Muscle layer of colon (tissue), 2 donors: ENCODE measurements at regions not wholly inside any gene's neighbourhood (a gene's known extent, or its start where the extent isn't known, plus 50 kb on each side); places are given as distances from the start of the nearest gene placed in this dataset.
A peak's percentile ranks its signal among the peaks of the same experiment; 100 is the strongest.

Source experiments
- H3K27ac ChIP-seq: one replicate; pipeline ENCODE4 v1.7.0; 2013; ENCODE audit warnings: low read depth, mild to moderate bottlenecking, low read length, moderate library complexity
- H3K27me3 ChIP-seq, 2 donors: one replicate each; pipeline ENCODE4 v1.7.0; 2013; ENCODE audit warnings: low read length in 2 of 2, mild to moderate bottlenecking in 2 of 2; ENCODE audit not compliant: insufficient read depth in 2 of 2, control insufficient read depth in 1 of 2
- H3K36me3 ChIP-seq: one replicate; pipeline ENCODE4 v1.7.0; 2013; ENCODE audit warnings: mild to moderate bottlenecking, low read length; ENCODE audit not compliant: insufficient read depth
- H3K4me1 ChIP-seq: one replicate; pipeline ENCODE4 v1.7.0; 2013; ENCODE audit warnings: mild to moderate bottlenecking, low read length; ENCODE audit not compliant: insufficient read depth
- H3K4me3 ChIP-seq, 2 donors: one replicate each; pipeline ENCODE4 v1.7.0; 2013; ENCODE audit warnings: low read length in 2 of 2, low read depth in 1 of 2, mild to moderate bottlenecking in 1 of 2, moderate library complexity in 1 of 2
- H3K9ac ChIP-seq: one replicate; pipeline ENCODE4 v1.7.0; 2013; ENCODE audit warnings: low read length
- H3K9me3 ChIP-seq: one replicate; pipeline ENCODE4 v1.7.0; 2013; ENCODE audit warnings: mild to moderate bottlenecking, low read length
- donor health status: abdominal sarcoma.
- donor health status: Adenocarcinoma of cecum.

DNA sequence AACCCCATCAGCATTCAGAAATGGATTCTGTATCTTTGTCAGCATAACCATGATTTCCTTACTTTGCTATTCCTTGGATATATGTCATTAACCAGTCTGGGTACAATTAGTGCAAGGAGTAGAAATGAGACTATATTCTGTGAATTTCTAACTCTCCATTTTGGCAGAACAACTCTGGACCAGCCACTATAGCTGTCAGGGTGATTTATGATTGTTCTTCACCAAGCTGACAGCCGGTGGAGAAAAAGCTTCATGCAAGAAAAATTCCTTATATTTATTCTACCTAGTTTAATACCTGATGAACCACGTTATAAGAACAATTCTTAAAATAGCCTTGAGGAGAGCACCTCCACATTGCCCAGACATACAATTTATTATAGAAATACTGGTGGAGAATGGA, 431.2 kb upstream of the TCF4 start:
- no peaks in the 10 kb centered on the region for H3K9me3 ChIP-seq
- H3K9ac ChIP-seq, result no peak overlapping the region
- no peak overlapping the region for H3K27ac ChIP-seq
- H3K4me1 ChIP-seq, result no peaks in the 10 kb centered on the region
- H3K4me3 ChIP-seq, result no peak overlapping the region
- H3K36me3 ChIP-seq, result no peaks in the 10 kb centered on the region
- H3K27me3 ChIP-seq, result no peaks in the 10 kb centered on the region

DNA sequence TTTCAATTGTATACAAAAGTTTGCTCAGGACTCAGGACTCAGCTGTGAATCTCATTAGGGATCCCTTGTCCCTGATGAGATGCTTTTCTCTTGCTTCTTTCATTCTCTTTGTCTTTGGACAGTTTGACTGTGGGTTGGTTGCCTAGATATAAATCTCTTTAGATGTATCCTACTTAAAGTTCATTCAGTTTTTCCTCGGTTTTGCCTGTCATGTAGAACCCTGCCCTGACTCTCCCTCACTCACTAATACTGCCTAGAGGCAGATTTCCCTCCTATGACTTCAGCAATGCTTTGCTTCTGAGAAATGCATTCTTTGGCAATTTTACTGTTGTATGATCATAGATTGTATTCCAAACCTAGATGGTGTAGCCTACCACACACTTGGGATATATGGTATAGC, 421.4 kb upstream of the TCF4 start:
- no peak overlapping the region for H3K4me3 ChIP-seq
- no peaks in the 10 kb centered on the region for H3K27me3 ChIP-seq
- H3K27ac ChIP-seq, result no peak overlapping the region
- no peaks in the 10 kb centered on the region for H3K36me3 ChIP-seq
- no peak overlapping the region for H3K9ac ChIP-seq
- no peaks in the 10 kb centered on the region for H3K9me3 ChIP-seq
- H3K4me1 ChIP-seq, result no peaks in the 10 kb centered on the region

DNA sequence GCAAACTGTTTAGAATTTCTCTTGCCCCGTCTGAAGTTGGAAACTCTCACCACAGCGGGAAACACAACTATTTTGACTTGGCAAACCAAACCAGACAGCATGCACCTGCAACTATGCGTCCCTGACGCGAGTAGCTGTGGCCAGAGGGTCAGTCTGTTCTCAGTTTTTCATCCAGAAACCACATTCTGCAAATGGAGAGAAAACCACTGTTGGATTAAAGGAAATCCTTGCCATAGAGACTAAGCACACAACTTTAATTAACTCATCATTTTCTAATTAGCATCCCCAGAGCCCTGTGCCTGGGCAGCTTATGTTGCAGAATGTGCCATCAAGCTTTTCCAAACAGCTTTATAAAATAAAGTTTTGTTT, 415.7 kb upstream of the TCF4 start:
- H3K27me3 ChIP-seq, result no peaks in the 10 kb centered on the region
- no peak overlapping the region for H3K27ac ChIP-seq
- H3K4me3 ChIP-seq, result no peak overlapping the region
- H3K9me3 ChIP-seq, result no peaks in the 10 kb centered on the region
- H3K4me1 ChIP-seq, result no peaks in the 10 kb centered on the region
- H3K36me3 ChIP-seq, result no peaks in the 10 kb centered on the region
- no peak overlapping the region for H3K9ac ChIP-seq

DNA sequence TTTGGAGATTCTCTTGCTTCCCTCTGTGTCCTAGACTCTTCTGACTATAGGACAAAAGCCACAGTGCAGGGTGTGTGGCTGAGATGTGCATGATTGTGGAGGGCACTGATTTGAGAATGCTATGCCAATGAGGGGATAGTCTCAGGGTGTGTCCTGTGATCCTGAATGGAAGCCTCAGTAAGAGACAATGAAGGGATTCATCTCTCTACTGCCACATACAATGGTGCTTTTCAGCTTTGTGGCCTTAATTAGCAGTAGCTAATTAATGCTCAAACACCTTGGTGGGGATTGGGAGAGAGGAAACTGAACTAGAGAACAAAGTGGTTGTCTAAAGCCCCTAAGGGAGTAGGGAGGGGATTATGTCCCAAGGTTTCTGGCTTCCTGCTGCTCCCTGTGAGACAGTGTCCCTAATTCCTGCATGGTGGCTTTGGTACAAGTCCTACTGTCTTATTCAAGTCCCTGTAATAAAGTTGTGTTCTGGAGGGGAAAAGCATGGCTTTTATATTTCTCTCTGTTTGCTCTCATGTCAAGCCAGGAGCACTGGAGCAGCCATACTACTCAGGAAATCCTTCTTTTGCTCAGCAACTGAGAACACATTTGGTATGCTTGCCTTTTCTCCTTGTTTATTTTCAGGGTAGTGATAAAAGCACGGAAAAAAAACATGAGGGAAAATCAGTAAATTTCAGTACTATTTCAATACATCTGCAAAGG, 415.2 kb upstream of the TCF4 start:
- Histone ChIP-seq H3K4me3 (no peak overlapping the region), H3K27ac (no peak overlapping the region), H3K4me1 (peaks cover 3% of the 10 kb centered on the region), H3K27me3 (no peaks in the 10 kb centered on the region), H3K9ac (no peak overlapping the region), H3K36me3 (no peaks in the 10 kb centered on the region), H3K9me3 (no peaks in the 10 kb centered on the region)

DNA sequence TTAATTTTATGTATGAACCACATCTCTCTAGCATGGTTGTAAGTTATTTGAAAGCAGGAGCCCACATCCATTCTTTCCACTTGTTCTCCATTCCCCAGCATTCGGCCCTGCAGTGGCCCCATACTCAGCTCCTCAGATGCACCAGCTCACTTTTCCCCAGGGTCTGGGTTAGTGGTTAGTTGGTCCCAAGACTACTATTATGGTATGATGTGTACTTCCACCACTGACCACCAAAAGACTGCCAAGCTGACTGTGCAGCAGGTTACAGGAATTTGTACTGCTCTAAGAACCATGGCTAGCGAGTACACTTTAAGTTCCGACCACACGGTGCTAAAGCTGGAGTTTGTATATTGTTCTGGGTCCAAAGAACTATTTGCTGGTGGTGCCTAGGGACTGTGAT, 413.6 kb upstream of the TCF4 start:
- H3K4me3 ChIP-seq, result no peak overlapping the region
- no peak overlapping the region for H3K9ac ChIP-seq
- H3K27ac ChIP-seq, result no peak overlapping the region
- H3K27me3 ChIP-seq, result no peaks in the 10 kb centered on the region
- peaks cover 15% of the 10 kb centered on the region for H3K4me1 ChIP-seq
- no peaks in the 10 kb centered on the region for H3K36me3 ChIP-seq
- H3K9me3 ChIP-seq, result no peaks in the 10 kb centered on the region

DNA sequence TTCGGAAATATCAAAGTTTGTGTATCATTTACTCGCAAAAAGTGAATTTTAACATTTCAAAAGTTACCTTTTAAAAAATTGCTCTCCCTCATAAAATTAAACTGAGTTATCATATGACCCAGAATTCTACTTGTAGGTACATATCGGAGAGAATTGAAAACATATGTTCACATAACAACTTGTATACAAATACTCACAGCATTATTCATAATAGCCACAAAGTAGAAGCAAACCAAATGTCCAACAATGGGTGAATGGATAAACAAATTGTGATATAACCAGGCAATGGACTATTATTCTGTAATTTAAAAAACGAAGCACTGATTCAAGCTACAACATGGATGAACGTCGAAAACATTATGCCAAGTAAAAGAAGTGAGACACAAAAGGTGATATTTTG, 412.0 kb upstream of the TCF4 start:
- H3K36me3 ChIP-seq, result no peaks in the 10 kb centered on the region
- H3K9ac ChIP-seq, result no peak overlapping the region
- no peaks in the 10 kb centered on the region for H3K9me3 ChIP-seq
- H3K27me3 ChIP-seq, result no peaks in the 10 kb centered on the region
- no peak overlapping the region for H3K27ac ChIP-seq
- H3K4me1 ChIP-seq, result peaks cover 15% of the 10 kb centered on the region
- no peak overlapping the region for H3K4me3 ChIP-seq

DNA sequence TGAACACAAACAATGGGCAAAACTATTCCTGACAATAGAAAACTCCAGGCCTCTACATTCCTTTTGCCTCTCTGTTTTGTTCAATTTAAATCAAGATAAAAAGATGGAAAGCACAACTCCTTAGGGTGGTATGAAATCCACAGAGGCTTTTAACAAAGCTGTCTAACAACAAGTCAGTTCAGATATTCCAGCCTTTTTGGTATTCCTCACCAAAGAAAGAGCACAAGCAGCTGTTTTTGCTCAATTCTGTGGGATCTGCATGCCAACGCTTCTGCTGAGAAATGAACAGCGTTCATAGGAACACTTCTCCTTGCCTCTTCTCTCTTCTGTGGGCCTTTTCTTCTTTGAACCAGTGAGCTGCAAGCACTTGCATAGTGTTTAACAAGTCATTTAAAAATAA, 411.6 kb upstream of the TCF4 start:
- Histone ChIP-seq H3K9ac (no peak overlapping the region), H3K4me3 (no peak overlapping the region), H3K27ac (no peak overlapping the region), H3K27me3 (no peaks in the 10 kb centered on the region), H3K36me3 (no peaks in the 10 kb centered on the region), H3K9me3 (no peaks in the 10 kb centered on the region), H3K4me1 (peaks cover 15% of the 10 kb centered on the region)

DNA sequence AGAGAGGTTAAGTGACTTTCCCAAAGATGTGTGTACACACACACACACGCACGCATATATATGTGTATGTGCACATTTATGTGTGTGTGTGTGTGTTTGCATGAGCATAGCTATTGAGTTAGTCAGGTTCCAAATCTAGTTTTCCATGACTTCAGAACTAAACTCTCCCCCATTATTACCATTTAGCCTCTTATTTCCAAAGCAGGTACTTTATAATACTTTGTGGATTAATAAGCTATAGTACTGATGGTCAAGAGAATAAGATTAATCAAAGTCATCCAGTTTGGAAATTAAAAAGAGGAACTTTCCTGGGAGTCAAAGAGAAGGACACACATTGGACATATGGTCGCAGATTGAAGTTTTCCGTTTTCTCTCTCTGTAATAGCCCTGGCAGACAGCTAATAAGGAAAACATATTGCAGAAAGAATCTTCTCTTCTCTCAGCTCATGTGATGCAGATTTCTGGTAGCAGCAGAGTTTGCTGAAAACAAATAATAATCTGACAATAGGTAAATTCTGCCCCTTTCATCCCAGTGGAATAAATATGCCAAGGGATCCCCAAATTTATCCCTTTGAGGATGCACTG, 410.9 kb upstream of the TCF4 start:
- H3K27ac ChIP-seq, result no peak overlapping the region
- H3K4me1 ChIP-seq, result peaks cover 15% of the 10 kb centered on the region
- no peak overlapping the region for H3K4me3 ChIP-seq
- no peaks in the 10 kb centered on the region for H3K36me3 ChIP-seq
- H3K9me3 ChIP-seq, result no peaks in the 10 kb centered on the region
- H3K9ac ChIP-seq, result no peak overlapping the region
- no peaks in the 10 kb centered on the region for H3K27me3 ChIP-seq

DNA sequence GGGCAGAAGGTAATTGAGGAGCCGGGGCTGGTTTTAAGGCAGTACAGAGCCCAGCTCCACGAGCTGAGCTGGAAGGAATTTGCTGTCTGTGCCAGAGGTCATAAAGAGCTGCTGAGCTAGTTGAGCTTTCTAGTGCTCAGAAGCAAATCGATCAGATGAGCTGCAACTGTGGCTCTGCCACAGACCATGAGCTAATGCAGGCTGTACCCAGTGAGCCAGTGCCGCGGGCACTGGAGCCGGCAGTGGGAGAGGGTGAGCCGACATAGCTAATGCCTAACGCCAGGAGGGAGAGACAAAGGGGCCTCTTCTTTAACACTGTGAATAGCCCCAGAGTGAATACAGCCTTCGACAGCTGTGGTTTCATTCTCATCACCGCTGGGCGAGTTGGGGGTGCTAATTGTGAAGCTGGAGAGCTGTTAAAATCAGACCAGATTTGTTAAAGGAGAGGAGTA, 410.1 kb upstream of the TCF4 start:
- Histone ChIP-seq H3K4me1 (peaks cover 15% of the 10 kb centered on the region), H3K4me3 (peak overlapping the region in 1 of 2 donors; percentile 41), H3K9me3 (no peaks in the 10 kb centered on the region), H3K27ac (no peak overlapping the region), H3K27me3 (no peaks in the 10 kb centered on the region), H3K36me3 (no peaks in the 10 kb centered on the region), H3K9ac (no peak overlapping the region)

DNA sequence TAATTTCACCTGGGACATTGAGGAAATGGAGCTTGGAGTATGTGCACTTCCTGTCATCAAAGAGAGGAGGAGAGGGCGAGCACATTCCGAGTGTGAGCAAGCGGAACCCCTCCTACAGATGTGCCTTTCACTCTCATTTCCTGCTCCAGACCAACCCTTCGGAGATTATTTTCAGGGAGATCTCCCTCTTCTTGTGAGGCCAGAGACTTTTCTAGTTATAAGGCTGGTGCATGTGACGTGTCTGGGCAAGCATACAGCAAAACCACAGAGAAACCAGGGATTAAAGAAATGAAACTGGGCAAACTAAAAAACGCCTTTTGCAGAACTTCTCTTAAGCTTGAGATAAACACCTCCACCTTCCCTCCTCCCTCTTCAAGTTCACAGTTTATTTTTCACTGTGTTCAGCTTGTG, 409.2 kb upstream of the TCF4 start:
- no peak overlapping the region for H3K9ac ChIP-seq
- H3K36me3 ChIP-seq, result no peaks in the 10 kb centered on the region
- H3K4me3 ChIP-seq, result no peak overlapping the region
- peaks cover 15% of the 10 kb centered on the region for H3K4me1 ChIP-seq
- no peaks in the 10 kb centered on the region for H3K9me3 ChIP-seq
- no peak overlapping the region for H3K27ac ChIP-seq
- no peaks in the 10 kb centered on the region for H3K27me3 ChIP-seq

DNA sequence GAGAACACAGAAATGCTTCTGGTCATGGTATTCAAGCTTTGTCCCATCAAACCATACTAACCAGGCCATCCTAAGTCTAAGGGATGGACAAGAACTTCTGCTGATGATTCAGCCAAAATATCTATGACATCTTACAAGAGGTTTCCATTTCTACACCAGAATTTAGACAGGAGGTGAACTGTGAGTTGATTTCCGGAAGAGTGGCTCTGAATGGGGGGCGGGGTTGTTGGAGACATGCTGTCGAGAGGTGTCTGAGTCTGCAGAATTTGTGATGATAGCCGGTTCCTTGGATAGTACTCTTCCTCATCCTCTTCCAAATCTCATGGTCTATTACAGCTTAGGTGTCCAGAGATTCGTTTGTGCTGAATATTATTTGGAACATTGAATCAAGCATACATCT, 408.7 kb upstream of the TCF4 start:
- H3K36me3 ChIP-seq, result no peaks in the 10 kb centered on the region
- no peaks in the 10 kb centered on the region for H3K9me3 ChIP-seq
- H3K27me3 ChIP-seq, result no peaks in the 10 kb centered on the region
- no peak overlapping the region for H3K4me3 ChIP-seq
- no peak overlapping the region for H3K27ac ChIP-seq
- H3K9ac ChIP-seq, result no peak overlapping the region
- peaks cover 15% of the 10 kb centered on the region for H3K4me1 ChIP-seq

DNA sequence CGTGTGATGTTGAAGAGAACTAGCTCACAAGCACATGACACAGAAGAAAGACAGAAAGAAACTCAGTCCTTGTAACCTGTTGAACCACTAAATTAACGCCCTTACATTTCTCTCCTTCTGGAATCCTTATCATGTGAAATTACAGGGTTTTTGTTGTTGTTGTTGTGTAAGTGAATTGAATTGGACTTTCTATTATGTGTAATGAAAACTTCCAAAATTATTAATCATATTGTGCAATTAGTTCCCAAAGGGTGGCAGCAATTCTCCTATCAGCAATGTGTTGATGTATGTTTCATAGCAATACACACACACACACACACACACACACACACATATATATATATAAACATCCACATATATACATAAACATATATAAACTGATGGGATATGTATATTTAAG, 402.2 kb upstream of the TCF4 start:
- no peak overlapping the region for H3K4me3 ChIP-seq
- no peaks in the 10 kb centered on the region for H3K4me1 ChIP-seq
- no peak overlapping the region for H3K27ac ChIP-seq
- no peak overlapping the region for H3K9ac ChIP-seq
- no peaks in the 10 kb centered on the region for H3K36me3 ChIP-seq
- no peaks in the 10 kb centered on the region for H3K9me3 ChIP-seq
- no peaks in the 10 kb centered on the region for H3K27me3 ChIP-seq
